ENCODE measurements at regions not wholly inside any gene's neighbourhood (a gene's known extent, or its start where the extent isn't known, plus 50 kb on each side); places are given as distances from the start of the nearest gene placed in this dataset.
A peak's percentile ranks its signal among the peaks of the same experiment; 100 is the strongest.

DNA sequence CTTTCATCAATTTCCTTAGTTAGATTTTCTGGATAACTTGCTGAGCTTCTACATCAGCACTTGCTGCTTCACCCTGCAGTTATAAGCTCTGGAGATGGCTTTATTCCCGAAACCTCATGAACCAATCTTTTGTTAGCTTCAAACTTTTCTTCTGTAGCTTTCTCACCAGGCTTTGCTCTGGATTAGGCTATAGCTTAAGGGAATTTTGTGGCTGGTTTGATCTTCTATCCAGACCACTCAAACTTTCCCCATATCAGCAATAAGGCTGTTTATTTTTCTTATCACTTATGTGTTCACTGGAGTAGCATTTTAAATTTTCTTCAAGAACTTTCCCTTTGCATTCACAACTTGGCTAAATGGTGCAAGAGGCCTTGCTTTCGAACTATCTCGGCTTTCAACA, 1173.5 kb upstream of the NUDT12 start:
- no peaks in the 10 kb centered on the region for H3K27me3 ChIP-seq (ENCODE audit: insufficient read depth, low read length)
- no peaks in the 10 kb centered on the region for H4K20me1 ChIP-seq (ENCODE audit: insufficient read depth)
- H3K4me2 ChIP-seq (ENCODE audit: low read length): no peak overlapping the region
- no peak overlapping the region for H3K27ac ChIP-seq (ENCODE audit: low read depth, low read length)
- intact Hi-C loops (cut with micrococcal nuclease): no loop called here
- no peaks in the 10 kb centered on the region for H3K9me3 ChIP-seq (ENCODE audit: control insufficient read depth in 1 of 2, insufficient read depth in 1 of 2, low read depth in 1 of 2, low read length in 2 of 2)
- no peaks in the 10 kb centered on the region for H3K36me3 ChIP-seq (ENCODE audit: control insufficient read depth in 1 of 2, insufficient read depth in 2 of 2, low read length in 2 of 2)
- no peak for DNase-seq (ENCODE audit: low read depth, low spot score)
- no peak overlapping the region for H3K9ac ChIP-seq (ENCODE audit: low read length)
- no peak for ATAC-seq
- no peaks in the 10 kb centered on the region for H3K4me1 ChIP-seq (ENCODE audit: control insufficient read depth in 1 of 2, insufficient read depth in 2 of 2, low read length in 2 of 2)
- no peaks in the 10 kb centered on the region for H3K79me2 ChIP-seq (ENCODE audit: insufficient read depth, low read length)
- no TSS peak for BruUV-seq (replicated peaks)
- RAD21 ChIA-PET (ENCODE audit: low non-redundant PET in 1 of 2, low total read pairs in 2 of 2, uncharacterized antibody in 2 of 2, unreplicated experiment in 2 of 2): no interaction called here
- CTCF ChIA-PET: no interaction called here
- POLR2A ChIA-PET: no interaction called here
- no peak overlapping the region for H3K4me3 ChIP-seq (replicated peaks in 1 of 2; ENCODE audit: low read depth in 1 of 2, low read length in 2 of 2)
- TF ChIP-seq, protein P1, sequence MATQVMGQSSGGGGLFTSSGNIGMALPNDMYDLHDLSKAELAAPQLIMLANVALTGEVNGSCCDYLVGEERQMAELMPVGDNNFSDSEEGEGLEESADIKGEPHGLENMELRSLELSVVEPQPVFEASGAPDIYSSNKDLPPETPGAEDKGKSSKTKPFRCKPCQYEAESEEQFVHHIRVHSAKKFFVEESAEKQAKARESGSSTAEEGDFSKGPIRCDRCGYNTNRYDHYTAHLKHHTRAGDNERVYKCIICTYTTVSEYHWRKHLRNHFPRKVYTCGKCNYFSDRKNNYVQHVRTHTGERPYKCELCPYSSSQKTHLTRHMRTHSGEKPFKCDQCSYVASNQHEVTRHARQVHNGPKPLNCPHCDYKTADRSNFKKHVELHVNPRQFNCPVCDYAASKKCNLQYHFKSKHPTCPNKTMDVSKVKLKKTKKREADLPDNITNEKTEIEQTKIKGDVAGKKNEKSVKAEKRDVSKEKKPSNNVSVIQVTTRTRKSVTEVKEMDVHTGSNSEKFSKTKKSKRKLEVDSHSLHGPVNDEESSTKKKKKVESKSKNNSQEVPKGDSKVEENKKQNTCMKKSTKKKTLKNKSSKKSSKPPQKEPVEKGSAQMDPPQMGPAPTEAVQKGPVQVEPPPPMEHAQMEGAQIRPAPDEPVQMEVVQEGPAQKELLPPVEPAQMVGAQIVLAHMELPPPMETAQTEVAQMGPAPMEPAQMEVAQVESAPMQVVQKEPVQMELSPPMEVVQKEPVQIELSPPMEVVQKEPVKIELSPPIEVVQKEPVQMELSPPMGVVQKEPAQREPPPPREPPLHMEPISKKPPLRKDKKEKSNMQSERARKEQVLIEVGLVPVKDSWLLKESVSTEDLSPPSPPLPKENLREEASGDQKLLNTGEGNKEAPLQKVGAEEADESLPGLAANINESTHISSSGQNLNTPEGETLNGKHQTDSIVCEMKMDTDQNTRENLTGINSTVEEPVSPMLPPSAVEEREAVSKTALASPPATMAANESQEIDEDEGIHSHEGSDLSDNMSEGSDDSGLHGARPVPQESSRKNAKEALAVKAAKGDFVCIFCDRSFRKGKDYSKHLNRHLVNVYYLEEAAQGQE (IDR thresholded peaks at IDR 0.05; ENCODE audit: low read depth): no peak
- TF ChIP-seq SP1 (IDR thresholded peaks at IDR 0.05; ENCODE audit: low read depth) (no peak), CEBPB (IDR thresholded peaks at IDR 0.05; ENCODE audit: low read depth) (no peak), ELF1 (IDR thresholded peaks at IDR 0.05; ENCODE audit: borderline replicate concordance, low read depth) (no peak), SIN3A (IDR thresholded peaks at IDR 0.05; ENCODE audit: low read depth) (no peak), EGR1 (IDR thresholded peaks at IDR 0.05; ENCODE audit: low read depth) (no peak)
- no peaks in the 10 kb centered on the region for H3K9me2 ChIP-seq (ENCODE audit: insufficient read depth)
- H2AFZ ChIP-seq (ENCODE audit: low read depth, low read length, poor library complexity, severe bottlenecking): no peak overlapping the region

DNA sequence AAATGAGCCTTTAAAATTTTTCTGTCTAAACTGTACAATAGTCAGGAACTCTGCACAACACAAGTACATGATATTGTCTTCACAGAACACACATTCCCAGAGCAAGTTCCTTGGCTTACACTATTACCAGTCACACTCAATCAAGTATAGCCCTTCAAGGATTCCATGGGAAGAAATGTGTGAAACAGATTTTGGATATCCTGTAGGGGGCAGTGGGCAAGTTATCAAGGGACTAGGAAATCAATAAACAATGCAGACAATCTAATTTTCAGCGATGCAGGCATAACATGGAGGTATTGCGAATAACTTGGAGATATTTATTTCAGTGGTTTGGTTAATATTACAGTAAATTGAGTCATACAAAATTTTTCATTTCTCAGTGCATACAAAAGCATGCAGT, 1171.5 kb upstream of the NUDT12 start:
- ATAC-seq: no peak
- H4K20me1 ChIP-seq (ENCODE audit: insufficient read depth): no peaks in the 10 kb centered on the region
- no peaks in the 10 kb centered on the region for H3K27me3 ChIP-seq (ENCODE audit: insufficient read depth, low read length)
- H3K4me1 ChIP-seq (ENCODE audit: control insufficient read depth in 1 of 2, insufficient read depth in 2 of 2, low read length in 2 of 2): no peaks in the 10 kb centered on the region
- POLR2A ChIA-PET: no interaction called here
- intact Hi-C loops (cut with micrococcal nuclease): no loop called here
- no peak overlapping the region for H3K27ac ChIP-seq (ENCODE audit: low read depth, low read length)
- no peak for TF ChIP-seq POLR2A (IDR thresholded peaks at IDR 0.05; ENCODE audit: borderline replicate concordance, extremely low read depth, insufficient read depth, insufficient read length)
- TF ChIP-seq, protein P2, sequence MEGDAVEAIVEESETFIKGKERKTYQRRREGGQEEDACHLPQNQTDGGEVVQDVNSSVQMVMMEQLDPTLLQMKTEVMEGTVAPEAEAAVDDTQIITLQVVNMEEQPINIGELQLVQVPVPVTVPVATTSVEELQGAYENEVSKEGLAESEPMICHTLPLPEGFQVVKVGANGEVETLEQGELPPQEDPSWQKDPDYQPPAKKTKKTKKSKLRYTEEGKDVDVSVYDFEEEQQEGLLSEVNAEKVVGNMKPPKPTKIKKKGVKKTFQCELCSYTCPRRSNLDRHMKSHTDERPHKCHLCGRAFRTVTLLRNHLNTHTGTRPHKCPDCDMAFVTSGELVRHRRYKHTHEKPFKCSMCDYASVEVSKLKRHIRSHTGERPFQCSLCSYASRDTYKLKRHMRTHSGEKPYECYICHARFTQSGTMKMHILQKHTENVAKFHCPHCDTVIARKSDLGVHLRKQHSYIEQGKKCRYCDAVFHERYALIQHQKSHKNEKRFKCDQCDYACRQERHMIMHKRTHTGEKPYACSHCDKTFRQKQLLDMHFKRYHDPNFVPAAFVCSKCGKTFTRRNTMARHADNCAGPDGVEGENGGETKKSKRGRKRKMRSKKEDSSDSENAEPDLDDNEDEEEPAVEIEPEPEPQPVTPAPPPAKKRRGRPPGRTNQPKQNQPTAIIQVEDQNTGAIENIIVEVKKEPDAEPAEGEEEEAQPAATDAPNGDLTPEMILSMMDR (IDR thresholded peaks at IDR 0.05 in 2 of 3, conservative IDR thresholded peaks at IDR 0.05 in 1 of 3; ENCODE audit: borderline replicate concordance in 1 of 3, insufficient read depth in 1 of 3, low read depth in 2 of 3, low read length in 2 of 3): peak in 2 of 3 experiments; percentile 26; a peak in 2 of 6 replicates
- H3K9ac ChIP-seq (ENCODE audit: low read length): no peak overlapping the region
- H3K4me2 ChIP-seq (ENCODE audit: low read length): no peak overlapping the region
- H3K79me2 ChIP-seq (ENCODE audit: insufficient read depth, low read length): no peaks in the 10 kb centered on the region
- BruUV-seq (replicated peaks): no TSS peak
- DNase-seq (ENCODE audit: low read depth, low spot score): no peak
- H3K36me3 ChIP-seq (ENCODE audit: control insufficient read depth in 1 of 2, insufficient read depth in 2 of 2, low read length in 2 of 2): no peaks in the 10 kb centered on the region
- RAD21 ChIA-PET (ENCODE audit: low non-redundant PET in 1 of 2, low total read pairs in 2 of 2, uncharacterized antibody in 2 of 2, unreplicated experiment in 2 of 2): no interaction called here
- CTCF ChIA-PET: no interaction called here
- no peak overlapping the region for H3K4me3 ChIP-seq (replicated peaks in 1 of 2; ENCODE audit: low read depth in 1 of 2, low read length in 2 of 2)
- no peaks in the 10 kb centered on the region for H3K9me3 ChIP-seq (ENCODE audit: control insufficient read depth in 1 of 2, insufficient read depth in 1 of 2, low read depth in 1 of 2, low read length in 2 of 2)
- H2AFZ ChIP-seq (ENCODE audit: low read depth, low read length, poor library complexity, severe bottlenecking): no peak overlapping the region
- no peaks in the 10 kb centered on the region for H3K9me2 ChIP-seq (ENCODE audit: insufficient read depth)

Measured in HCT116 (cell line).